AG20443 (cell line): ENCODE measurements at regions not wholly inside any gene's neighbourhood (a gene's known extent, or its start where the extent isn't known, plus 50 kb on each side); places are given as distances from the start of the nearest gene placed in this dataset.

Source experiments
- DNase-seq: peaks from one replicate; pipeline ENCODE4 v3.0.0; 2012; ENCODE audit warnings: low spot score, mixed read lengths

DNA sequence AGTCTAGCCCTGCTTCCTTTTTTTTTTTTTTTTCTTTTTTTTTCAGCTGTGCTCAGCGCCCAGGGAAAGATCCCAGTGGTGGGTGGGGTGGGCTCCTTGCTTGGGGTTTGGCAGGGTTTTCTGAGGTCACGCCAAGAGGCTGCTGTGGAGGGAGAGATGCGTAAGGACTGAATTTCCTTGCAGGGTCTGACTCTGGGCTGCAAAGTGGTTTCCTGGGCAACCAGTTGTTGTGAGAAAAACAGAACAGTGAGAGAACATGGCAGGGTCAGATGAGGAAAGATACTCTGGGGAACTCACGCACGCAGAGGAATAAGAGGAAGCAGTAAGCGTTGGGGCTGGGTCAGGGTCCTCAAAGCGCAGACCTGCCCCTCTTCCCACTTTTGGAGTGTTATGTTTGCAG, 119.5 kb downstream of the IRF8 start:
- DNase-seq, result no peak

DNA sequence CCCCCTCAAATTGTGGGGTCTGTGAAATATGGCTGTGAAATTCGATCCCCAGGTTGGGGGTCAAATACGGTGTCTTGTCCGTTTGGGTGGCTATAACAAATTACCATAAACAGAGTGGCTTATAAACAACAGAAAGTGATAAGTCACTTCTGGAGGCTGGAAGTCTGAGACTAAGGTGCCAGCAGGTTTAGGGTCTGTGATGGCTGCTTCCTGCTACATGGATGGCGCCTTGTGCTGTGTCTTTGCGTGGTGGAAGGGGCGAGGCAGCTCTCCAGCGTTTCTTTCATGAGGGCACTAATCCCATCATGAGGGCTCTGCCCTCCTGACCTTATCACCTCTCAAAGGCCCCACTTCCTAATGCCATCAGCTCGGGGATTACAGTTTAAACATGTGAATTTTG, 120.0 kb downstream of the IRF8 start:
- no peak for DNase-seq

DNA sequence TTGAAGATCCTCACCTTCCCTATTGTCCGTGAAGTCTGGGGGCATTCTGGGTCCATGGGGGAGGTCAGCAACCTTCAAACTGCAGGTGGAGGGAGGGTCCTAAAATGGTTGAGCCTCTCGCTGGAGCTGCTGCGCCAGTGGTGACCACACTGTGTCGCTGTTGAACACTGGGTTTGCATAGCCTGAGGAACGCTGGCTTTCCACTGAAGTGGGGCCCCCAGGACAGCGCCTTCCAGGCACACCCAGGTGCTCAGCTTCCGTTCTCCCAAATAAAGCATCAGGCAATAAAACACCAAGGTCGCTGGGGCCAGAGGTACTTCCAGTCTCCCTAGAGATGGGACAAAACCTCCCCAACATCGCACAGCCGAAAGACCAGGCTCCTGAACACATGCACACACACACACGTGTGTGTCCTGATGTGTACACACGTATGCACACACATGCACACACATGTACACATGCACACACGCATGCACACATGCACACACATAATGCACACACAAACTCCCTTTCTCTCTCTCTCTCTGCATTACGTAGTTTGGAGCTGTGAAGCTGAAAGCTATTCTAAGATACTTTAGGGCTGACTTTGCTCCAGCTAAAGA, 120.6 kb downstream of the IRF8 start:
- DNase-seq, result no peak

DNA sequence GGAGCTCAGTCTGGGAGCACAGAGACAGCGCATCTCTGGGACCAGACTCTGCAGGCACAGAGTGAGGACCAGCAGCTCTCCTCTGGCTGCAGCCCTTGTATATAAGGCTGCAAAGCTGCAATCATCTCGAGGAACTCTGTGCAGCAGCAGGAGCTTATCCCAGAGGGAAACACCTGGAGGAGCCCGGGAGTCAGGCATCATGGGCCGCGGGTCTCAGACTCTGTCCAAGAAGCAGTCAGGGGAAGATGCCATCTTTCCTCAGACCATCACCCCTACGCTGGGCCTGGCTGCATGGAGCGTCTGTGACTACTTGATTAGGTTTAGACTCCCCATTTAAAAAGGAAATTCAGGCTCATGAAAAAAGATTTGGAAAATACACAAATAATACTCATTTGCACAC, 122.0 kb downstream of the IRF8 start:
- no peak for DNase-seq

DNA sequence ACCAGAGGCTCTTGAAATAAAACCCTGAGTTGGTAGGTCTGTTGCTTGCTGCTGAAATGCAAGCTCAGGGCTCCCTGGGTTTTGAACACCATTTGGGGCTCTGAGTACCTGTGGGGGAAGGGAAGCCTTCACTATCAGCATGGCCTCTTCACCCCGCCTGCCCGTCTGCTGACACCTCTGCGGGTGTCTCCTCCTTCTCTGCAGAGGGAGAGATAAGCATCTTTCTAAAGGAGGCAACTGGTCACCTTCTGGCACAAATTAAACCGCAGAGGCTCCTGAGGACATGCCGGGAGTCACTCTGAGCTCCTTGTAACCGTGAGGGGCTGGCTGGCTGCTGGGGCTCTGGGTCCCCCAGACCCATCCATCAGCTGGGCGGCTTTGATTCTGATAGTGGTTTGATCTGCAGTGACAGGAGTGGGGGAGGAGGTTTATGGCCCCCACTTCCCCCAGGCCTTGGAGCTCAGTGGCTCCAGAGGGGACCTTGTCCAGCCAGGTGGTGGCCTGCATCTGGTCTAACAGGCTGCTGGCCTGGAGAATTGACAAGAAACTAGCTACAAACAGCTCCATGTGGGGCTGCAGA, 123.5 kb downstream of the IRF8 start:
- no peak for DNase-seq

DNA sequence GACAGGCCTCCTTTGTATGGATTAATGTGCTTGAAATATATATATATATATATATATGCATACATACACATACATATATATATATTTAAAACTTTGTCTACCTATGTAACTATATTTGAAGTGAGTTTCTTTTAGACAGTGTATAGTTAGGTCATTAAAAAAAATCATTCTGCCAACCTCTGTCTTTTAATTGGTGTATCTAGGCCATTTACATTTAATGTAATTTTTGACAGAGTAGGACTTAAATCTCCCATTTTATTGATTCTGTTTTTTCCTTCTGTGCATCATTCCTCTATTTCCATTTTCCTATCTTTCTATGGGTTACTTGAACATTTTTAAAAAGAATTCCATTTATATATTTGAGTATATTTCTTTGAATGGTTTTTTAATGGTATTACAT, 125.2 kb downstream of the IRF8 start:
- DNase-seq, result no peak

DNA sequence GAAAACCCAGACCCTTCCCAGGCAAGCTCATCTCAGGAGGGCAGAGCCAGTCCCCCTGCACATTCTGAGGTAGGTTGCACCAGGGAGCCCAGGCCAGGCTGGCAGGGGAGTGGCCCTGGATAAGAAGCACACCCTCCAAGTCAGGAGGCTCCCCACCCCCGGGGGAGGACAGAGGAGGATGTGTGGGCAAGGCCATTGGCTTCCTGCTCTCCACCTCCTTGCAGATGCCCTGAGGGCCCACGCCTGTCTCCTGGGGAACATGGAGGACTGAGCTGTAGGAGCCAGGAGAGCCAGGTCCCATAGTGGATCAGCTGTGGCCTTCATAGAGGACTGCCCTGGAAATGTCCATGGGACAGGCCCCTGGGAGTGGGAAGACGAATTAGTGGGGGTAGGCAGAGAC, 126.7 kb downstream of the IRF8 start:
- no peak for DNase-seq

DNA sequence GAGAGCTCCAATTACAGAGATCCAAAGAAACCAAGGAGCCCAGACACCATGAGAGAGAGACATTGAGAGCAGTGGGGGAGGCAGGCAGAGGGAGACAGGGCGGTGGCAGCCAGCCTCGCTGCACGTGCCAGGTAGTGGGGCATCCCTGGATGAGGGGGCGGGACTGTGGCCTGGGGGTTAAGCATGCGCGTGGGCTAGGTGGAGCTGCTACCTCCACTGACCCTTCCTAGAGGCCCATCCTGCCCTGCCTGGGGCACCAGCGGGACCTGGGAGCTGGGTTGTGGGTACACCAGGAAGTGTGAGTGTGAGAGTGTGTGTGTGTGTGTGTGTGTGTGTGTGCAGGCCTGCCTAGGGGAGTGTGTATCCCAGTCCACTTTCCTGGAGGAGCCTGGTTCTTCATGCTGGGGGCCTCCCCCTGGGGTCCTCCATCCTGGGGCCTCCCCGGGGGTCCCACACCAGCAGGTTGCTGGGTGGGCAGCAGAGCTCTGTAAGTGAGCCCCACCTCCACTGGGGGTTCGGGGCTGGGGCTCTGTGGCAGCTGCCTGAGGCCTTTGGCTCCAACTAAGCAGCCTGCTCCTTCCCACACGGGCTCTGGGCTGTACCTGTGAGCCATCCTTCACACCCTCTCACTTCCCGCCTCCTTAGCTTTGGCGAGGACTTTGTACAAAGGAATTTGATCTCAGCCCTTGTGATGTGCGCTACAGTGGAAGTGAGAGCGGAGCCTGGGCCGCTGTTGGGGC, 127.4 kb downstream of the IRF8 start:
- DNase-seq, result no peak

DNA sequence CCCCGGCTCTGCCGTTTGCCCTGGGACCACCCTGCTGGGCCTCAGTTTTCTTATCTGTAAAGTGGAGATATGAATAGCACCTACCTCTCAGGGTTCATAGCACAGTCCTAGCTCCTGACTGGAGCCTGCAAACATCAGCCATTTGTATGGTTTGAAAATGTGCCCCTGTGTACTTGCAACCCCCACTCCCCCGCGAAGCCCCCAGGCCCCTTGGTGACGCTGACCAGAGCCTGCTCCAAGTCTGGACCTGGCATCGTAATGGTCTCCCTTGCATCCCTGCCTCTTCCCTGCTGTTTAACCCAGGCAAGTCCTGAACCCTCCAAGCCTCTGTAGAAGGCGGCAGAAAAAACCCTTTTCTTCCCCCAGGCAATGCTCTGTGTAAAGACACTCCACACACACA, 128.0 kb downstream of the IRF8 start:
- no peak for DNase-seq

DNA sequence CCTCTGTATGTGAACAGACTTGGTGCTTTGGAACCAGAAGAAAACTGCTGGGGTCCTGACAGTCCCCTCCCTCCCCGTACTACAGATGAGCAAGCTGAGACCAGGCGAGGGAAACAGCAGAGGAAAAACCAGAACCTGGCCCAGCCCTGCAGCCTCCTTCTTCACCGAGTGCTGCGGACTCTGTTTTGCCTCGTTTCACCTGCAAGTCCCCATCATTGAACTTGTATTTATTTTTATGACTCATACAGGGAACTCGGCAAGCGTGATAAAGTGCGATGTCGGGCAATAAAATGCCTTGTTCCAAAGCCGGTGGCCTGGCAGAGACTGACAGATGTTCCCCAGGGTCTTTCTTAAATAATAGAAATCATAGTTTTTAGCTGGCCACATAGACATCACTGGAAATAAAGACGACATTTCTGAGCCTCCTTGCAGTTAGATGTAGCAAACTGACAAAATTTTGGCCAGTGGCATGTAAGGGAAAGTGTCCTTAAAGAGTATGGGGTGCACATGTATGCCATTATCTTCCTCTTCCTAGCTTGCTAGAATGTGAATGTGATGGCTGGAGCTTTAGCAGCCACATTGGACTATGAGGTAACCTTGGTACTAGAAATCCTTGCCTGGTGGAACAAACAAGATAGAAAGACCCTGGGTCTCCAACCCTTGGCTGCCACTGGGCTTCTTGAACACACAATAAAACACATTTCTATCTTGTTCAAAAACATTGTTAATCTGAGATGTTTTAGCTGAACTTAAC, 128.6 kb downstream of the IRF8 start:
- DNase-seq, result no peak

DNA sequence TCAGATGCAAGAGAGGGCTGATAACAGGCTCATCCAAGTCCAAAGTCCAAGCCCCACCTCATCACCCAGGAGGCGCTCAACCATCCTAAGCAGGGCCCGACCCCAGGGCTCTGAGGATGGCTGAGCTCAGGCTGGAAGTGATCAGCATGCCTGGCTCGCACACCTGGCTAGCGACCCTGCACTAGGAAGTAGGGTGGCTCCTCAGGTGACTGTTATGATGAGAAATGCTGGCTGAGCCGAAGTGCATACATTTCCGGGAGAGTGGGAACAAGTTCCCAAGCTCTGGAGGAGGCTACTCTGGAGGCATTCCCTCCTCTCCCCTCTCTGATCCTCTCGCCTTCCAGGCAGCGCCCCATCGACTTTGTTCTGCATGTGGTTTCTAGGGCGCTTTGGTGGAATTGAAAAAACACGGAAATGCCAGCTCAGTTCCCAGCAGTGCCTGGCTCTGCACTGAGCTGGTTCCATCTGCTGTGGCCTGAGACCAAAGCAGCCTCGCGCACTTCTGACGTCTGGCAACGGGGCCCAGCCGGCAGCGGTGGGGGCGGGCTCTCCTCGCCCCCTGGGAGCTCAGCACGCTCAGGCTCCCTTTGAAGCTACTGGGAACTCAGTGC, 130.3 kb downstream of the IRF8 start:
- DNase-seq, result peak; percentile 34

DNA sequence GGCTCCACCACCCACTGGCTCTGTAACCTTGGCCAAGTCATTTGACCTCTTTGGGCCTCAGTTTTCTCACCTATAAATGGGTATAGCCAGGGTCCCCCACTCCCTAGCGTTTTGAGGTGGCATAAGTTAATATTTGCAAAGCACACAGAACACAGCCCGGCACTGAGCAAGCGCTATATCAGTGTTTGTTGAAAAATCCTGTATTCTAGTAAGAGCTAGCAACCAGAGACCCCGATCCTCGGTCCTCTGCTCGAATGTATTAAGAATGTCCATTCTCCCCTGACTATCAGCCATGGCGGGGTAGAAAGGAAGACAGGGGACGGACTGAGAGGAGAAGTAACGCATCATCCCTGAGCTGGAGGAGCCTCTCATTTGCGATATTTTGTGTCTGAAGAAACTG, 131.2 kb downstream of the IRF8 start:
- DNase-seq, result no peak

DNA sequence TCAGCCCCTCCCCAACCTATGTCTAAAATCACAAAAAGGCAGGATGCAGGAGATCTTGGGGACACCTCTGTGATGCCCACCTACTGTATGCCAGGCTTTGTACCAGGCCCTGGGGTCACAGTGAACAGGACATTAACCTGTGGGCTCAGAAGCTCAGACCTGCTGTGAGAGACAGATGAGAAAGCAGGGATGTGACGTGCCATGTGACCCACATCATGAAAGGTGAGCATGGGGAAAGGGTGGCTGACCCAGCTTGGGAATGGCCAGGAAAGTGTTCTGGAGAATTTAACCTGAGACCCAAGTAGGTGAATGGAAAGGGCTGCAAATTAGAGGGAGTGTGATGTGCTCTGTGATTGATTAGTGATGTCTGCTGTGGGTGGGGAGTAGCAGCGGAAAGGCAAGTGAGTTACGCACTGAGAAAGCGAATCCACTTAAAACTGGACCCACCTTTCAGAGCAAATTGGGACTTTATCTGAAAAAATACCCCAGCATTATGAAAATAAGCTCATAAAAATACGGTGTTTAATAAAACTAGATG, 132.2 kb downstream of the IRF8 start:
- DNase-seq, result no peak

DNA sequence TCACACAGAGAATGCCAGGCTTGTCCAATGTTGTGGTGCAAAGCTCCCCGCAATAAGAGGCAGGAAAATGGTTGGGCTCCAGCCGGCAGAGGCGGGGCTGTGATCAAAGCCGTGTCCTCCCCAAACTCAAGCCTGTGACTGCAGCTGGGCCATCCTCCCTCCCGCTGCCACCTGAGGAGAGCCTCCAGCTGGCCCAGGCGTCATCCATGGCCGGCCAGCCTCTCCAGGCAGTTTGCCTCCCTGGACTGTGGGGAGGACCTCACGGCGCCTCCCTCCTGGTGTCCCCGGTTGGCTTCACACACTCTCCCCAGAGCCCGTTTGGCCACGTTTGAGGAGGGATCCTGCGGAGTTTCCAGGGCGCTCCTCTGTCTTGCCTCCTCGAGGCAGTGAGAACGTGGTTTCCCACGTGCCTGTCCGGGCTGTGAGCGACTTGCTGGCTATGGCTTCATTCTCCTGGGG, 134.1 kb downstream of the IRF8 start:
- no peak for DNase-seq

DNA sequence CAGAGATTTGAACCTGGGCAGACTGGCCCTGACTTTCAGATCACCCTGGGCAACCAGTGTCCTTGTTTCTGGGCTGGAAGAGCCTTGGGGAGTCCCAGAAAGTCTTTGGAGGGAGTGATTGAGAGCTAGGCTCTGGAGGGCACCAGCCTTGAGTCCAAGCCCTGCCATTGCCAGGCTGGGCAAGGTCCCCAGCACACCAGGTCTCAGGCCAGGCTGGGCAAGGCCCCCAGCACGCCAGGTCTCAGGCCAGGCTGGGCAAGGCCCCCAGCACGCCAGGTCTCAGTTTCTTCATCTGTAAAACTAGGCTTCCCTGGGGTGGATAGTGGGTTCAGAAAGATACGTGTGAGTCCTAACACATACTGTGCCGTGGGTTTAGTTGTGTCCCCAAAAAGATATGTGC, 135.0 kb downstream of the IRF8 start:
- no peak for DNase-seq

DNA sequence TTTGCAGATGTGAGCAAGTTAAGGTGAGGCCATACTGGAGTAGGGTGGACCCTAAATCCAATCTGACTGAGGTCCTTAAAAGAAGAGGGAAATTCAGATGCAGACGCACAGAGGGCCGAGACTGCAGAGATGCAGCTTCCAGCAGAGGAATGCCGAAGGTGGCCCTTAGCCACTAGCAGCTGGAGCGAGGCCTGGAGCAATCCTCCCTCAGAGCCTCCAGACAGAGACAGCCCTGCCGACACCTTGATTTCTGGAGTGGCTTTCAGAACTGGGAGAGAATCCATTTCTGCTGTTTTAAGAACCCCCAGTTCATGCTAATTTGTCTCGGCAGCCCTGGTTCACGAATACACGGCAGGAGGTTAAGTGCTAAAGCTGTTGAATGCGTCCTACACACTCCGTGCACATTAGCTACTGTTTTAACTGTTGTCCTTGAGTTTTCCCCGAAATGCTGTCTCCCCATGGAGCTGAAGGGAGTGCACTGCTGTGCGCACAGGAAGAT, 135.5 kb downstream of the IRF8 start:
- DNase-seq, result no peak

DNA sequence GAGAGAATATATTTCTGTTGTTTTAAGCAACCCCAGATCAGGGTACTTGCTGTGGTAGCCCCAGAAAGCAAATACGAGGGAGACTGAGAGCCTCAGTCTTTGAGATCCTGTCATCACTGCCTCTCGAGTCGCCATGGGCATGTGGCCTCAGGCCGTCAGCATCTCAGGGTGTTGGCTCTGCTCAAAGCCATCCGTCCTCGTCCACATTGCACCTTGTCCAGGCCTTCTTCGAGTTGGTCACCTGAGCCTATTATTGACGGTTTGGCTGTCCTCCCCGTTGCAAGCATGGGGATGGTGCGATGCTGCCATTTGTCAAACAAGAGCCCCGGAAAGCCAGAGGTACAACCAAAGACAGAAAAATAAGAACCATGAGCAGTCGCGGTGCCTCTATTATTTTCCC, 136.9 kb downstream of the IRF8 start:
- no peak for DNase-seq

DNA sequence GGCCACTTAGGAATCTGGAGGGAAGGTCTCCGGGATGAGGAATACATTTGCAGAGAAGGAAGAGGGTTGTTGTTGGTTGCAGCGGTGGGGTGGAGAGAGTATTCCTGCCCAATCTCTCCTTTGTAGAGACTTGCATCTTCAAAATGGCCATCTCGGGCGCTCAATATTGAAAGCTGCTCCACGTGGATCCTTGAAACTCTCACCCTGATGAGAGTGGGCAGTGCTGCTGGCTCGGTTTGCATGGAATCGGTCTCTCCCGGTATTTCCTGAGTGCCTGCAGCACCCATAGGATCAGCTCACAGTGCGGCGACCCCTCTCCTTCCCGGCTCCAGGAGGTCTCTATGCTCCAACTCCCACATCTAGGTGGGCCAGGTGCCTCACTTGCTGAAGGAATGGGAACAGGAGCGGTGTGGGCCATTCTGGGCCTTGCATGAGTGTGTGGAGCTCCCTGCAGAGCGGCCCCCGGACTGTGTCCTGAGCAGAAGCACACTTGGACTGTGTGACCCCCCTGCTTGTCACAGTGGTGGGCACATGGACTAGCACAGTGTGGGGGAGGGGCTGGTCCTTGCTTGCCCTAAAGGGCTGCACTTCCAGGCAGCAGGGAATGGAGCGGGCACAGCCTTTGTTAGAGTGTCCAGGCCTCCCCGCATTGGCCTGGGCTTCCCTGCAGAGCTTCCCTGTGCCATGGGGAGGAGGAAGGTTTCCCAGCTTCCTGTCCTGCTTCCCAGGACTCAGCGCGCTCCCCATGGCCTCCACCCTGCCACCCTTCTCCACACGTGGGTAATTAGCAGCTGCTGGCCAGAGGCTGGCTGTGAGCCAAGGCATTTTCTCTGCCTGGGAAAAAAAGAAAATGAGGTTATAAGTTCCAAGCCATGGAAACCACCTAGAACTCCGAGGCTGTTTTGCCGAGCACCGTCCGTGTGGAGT, 139.3 kb downstream of the IRF8 start:
- DNase-seq, result no peak

DNA sequence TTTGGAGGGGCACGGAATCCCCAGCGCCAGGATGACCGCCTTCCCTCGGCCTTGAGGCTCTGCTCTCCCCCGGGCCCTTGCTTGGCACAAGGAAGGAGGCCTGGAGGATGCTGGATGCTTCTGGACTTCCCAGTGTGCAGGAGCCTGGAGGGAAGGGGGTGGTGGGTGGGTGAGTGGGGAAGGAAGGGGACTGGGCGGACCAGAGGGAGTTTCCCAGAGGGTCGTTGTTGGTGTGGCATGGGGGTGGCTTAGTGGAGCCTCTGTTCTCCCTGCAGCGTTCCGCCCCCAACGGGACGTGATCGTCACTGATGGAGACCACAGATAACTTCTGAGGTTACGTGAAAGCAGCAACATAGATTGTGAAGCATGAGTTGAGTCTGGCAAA, 140.0 kb downstream of the IRF8 start:
- no peak for DNase-seq

DNA sequence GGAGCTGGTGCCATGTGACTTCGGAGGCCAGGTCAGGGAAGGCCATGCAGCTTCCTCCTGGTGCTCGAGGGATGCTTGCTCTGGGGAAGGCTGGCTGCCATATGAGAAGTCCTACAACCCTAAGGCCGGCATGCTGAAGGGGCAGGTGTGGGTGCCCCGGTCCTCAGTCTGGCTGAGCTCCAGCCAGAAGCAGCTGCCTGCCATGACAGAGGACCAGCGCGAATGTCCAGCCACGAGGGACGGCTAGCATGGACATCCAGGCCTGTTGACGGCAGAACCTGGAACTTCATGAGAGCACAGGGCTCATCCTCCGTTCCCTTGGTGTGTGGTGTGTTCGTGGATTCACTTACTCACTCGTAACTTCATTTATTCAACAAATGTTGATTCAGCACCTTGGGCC, 140.6 kb downstream of the IRF8 start:
- no peak for DNase-seq

DNA sequence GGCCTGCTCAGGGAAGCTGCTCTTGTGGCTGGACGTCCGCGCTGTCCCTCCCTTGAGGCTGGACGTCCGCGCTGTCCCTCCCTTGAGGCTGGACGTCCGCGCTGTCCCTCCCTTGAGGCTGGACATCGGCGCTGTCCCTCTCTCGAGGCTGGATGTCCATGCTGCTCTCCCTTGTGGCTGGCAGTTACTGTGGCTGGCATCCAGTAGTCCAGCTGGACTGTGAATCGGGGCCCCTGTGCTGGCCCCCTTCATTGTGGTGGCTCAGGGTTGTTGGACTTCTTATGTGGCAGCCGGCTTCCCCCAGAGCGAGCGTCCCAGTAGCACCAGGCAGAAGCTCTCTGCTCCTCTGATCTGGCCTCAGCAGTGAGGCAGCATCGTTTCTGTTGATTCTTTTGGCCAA, 141.5 kb downstream of the IRF8 start:
- DNase-seq, result no peak
